Panc1 (cell line): ENCODE measurements at regions not wholly inside any gene's neighbourhood (a gene's known extent, or its start where the extent isn't known, plus 50 kb on each side); places are given as distances from the start of the nearest gene placed in this dataset.

Source experiments
- ATAC-seq: fragments of 200-7000 bp; cut with Tn5 transposase; 2 replicates; pipeline ENCODE4 v1.9.1; 2020; ENCODE audit warnings: mild to moderate bottlenecking, moderate library complexity
- BruUV-seq: library from RNA; stranded (reverse); fragments of 400-500 nt; replicated peaks from 2 replicates; lab custom pipeline; 2021; lab: Mats Ljungman, UMichigan
- CTCF ChIA-PET: fragments of 300-600 bp; sonication (Branson Sonifier 250); formaldehyde crosslinking; loops from one replicate; lab custom pipeline; 2022; ENCODE audit warnings: antibody characterized with exemption; lab: Charles Lee
- POLR2A ChIA-PET: fragments of 300-600 bp; sonication (Branson Sonifier 250); formaldehyde crosslinking; loops from one replicate; lab custom pipeline; 2022; ENCODE audit warnings: antibody characterized with exemption; lab: Charles Lee
- DNase-seq: peaks from one replicate; pipeline ENCODE4 v3.0.0-alpha.2; 2010; ENCODE audit warnings: low read depth, low spot score
- H3K27ac ChIP-seq: 2 replicates; pipeline ENCODE4 v1.5.1; 2011; ENCODE audit warnings: mild to moderate bottlenecking, low read length, inconsistent platforms
- H3K27me3 ChIP-seq: fragments of 200-500 bp; sonication (Bioruptor generic); 2 replicates; pipeline ENCODE4 v1.6.0; 2014; ENCODE audit warnings: low read length, inconsistent platforms; ENCODE audit not compliant: control insufficient read depth, insufficient read depth
- H3K36me3 ChIP-seq: fragments of 200-500 bp; sonication (Bioruptor generic); 2 replicates; pipeline ENCODE4 v1.5.1; 2014; ENCODE audit warnings: inconsistent platforms, mild to moderate bottlenecking, low read length, moderate library complexity; ENCODE audit not compliant: control insufficient read depth, insufficient read depth
- H3K4me1 ChIP-seq: 2 replicates; pipeline ENCODE4 v1.5.1; 2011; ENCODE audit warnings: inconsistent platforms, mild to moderate bottlenecking, low read length, moderate library complexity; ENCODE audit not compliant: control insufficient read depth, insufficient read depth
- H3K4me3 ChIP-seq, 2 experiments: 2 replicates each; pipeline ENCODE4 v1.5.1; 2011 to 2012; ENCODE audit warnings: low read depth in 2 of 2, low read length in 2 of 2, mild to moderate bottlenecking in 2 of 2, inconsistent platforms in 1 of 2, moderate library complexity in 1 of 2
- H3K9me3 ChIP-seq: fragments of 200-500 bp; sonication (Bioruptor generic); 2 replicates; pipeline ENCODE4 v1.5.1; 2014; ENCODE audit warnings: low read depth, mild to moderate bottlenecking, inconsistent platforms, low read length, moderate library complexity; ENCODE audit not compliant: control insufficient read depth, insufficient read depth
- POLR2AphosphoS5 ChIP-seq: IDR thresholded peaks from 2 replicates; pipeline ENCODE4 v1.6.1; 2012; ENCODE audit warnings: mild to moderate bottlenecking, low read depth, low read length, moderate library complexity
- SIN3A ChIP-seq: IDR thresholded peaks from 2 replicates; pipeline ENCODE4 v1.6.1; 2012; ENCODE audit warnings: low read depth, mild to moderate bottlenecking, low read length, moderate library complexity, borderline replicate concordance; ENCODE audit not compliant: insufficient read depth
- TCF7L2 ChIP-seq: IDR thresholded peaks from 2 replicates; pipeline ENCODE4 v1.6.1; 2011; ENCODE audit warnings: mild to moderate bottlenecking, low read depth, low read length, inconsistent platforms
- in situ Hi-C: cut with HindIII; loops from 2 replicates; pipeline ENCODE4 v1.10.0; 2016; ENCODE audit warnings: low sequenced_read_pairs, low pct_unique_long_range_greater_than_20kb
- intact Hi-C: fragments of 100-400 bp; cut with micrococcal nuclease; formaldehyde crosslinking; loops from one replicate; pipeline ENCODE4 v1.10.0; 2022; ENCODE audit not compliant: unreplicated experiment
- TF ChIP-seq, protein P1 (sequence below), 2 experiments: IDR thresholded peaks; 2 replicates each; pipeline ENCODE4 v1.6.1; 2011 to 2012; ENCODE audit warnings: low read depth in 2 of 2, control low read depth in 1 of 2, low read length in 1 of 2, mild to moderate bottlenecking in 1 of 2, moderate library complexity in 1 of 2; ENCODE audit not compliant: insufficient read depth in 1 of 2
- TF ChIP-seq, protein P2 (sequence below): fragments of 450-650 bp; IDR thresholded peaks from 2 replicates; pipeline ENCODE4 v1.5.1; 2017; ENCODE audit warnings: mild to moderate bottlenecking

DNA sequence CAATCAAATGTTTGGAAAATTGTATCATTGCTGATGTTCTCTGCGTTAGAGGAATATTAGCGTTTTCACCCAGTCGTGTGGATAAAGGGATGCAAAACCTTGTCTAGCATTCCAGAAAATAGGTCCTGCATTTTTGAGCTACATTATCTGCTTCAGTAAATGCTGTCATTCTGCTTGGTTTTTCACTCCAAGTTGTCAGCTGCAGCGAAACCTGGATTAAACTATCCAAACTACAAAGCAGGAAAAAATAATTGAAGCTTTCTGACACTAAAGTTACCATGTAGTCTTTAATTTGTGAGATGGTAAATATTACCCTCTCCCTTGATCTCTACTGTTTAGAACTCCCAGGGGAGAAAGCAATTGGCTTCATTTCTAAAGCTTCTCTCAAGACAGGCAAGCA is 1795.5 kb upstream of the PRR20A start:
- Histone ChIP-seq H3K4me1 (no peaks in the 10 kb centered on the region), H3K27ac (no peak overlapping the region), H3K27me3 (no peaks in the 10 kb centered on the region), H3K9me3 (no peaks in the 10 kb centered on the region), H3K4me3 (no peak overlapping the region), H3K36me3 (no peaks in the 10 kb centered on the region)
- POLR2A ChIA-PET: no interaction called here
- no peak for TF ChIP-seq POLR2AphosphoS5
- TF ChIP-seq SIN3A: no peak
- TF ChIP-seq, protein P1, sequence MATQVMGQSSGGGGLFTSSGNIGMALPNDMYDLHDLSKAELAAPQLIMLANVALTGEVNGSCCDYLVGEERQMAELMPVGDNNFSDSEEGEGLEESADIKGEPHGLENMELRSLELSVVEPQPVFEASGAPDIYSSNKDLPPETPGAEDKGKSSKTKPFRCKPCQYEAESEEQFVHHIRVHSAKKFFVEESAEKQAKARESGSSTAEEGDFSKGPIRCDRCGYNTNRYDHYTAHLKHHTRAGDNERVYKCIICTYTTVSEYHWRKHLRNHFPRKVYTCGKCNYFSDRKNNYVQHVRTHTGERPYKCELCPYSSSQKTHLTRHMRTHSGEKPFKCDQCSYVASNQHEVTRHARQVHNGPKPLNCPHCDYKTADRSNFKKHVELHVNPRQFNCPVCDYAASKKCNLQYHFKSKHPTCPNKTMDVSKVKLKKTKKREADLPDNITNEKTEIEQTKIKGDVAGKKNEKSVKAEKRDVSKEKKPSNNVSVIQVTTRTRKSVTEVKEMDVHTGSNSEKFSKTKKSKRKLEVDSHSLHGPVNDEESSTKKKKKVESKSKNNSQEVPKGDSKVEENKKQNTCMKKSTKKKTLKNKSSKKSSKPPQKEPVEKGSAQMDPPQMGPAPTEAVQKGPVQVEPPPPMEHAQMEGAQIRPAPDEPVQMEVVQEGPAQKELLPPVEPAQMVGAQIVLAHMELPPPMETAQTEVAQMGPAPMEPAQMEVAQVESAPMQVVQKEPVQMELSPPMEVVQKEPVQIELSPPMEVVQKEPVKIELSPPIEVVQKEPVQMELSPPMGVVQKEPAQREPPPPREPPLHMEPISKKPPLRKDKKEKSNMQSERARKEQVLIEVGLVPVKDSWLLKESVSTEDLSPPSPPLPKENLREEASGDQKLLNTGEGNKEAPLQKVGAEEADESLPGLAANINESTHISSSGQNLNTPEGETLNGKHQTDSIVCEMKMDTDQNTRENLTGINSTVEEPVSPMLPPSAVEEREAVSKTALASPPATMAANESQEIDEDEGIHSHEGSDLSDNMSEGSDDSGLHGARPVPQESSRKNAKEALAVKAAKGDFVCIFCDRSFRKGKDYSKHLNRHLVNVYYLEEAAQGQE (IDR thresholded peaks at IDR 0.05; ENCODE audit: insufficient read depth in 1 of 2, low read depth in 2 of 2, low read length in 1 of 2): no peak
- no peak for TF ChIP-seq TCF7L2
- intact Hi-C loops: no loop called here
- DNase-seq: no peak
- in situ Hi-C loops: no loop called here
- no TSS peak for BruUV-seq
- no peak for ATAC-seq
- CTCF ChIA-PET: no interaction called here

DNA sequence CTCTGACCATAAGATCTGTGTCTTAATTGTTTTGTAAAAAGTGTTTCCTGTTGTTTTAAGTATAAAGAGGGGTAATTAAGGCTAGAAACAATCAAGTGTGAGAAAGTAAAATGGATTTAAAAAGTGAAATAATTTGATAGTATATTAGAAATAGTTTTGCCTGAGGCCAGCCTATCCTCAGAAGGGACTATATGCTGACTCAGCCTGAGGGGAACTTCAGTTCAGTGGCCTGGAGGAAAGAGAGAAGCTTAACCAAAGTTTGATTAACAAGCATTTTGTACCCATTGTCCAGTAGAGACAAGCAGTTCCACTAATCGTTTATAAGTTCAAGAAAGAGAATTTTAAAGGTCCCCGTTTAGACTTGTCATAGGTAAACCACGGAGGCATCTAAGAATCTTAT is 1793.2 kb upstream of the PRR20A start:
- H3K4me3 ChIP-seq: no peak overlapping the region
- no peaks in the 10 kb centered on the region for H3K27me3 ChIP-seq
- H3K4me1 ChIP-seq: no peaks in the 10 kb centered on the region
- no peak for DNase-seq
- H3K9me3 ChIP-seq: no peaks in the 10 kb centered on the region
- TF ChIP-seq, protein P1 (IDR thresholded peaks at IDR 0.05; ENCODE audit: insufficient read depth in 1 of 2, low read depth in 2 of 2, low read length in 1 of 2): no peak
- TF ChIP-seq TCF7L2: no peak
- TF ChIP-seq, protein P2, sequence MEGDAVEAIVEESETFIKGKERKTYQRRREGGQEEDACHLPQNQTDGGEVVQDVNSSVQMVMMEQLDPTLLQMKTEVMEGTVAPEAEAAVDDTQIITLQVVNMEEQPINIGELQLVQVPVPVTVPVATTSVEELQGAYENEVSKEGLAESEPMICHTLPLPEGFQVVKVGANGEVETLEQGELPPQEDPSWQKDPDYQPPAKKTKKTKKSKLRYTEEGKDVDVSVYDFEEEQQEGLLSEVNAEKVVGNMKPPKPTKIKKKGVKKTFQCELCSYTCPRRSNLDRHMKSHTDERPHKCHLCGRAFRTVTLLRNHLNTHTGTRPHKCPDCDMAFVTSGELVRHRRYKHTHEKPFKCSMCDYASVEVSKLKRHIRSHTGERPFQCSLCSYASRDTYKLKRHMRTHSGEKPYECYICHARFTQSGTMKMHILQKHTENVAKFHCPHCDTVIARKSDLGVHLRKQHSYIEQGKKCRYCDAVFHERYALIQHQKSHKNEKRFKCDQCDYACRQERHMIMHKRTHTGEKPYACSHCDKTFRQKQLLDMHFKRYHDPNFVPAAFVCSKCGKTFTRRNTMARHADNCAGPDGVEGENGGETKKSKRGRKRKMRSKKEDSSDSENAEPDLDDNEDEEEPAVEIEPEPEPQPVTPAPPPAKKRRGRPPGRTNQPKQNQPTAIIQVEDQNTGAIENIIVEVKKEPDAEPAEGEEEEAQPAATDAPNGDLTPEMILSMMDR: no peak
- no peak for TF ChIP-seq SIN3A
- no peak for TF ChIP-seq POLR2AphosphoS5
- intact Hi-C loops (no loop called here), in situ Hi-C loops (no loop called here)
- no peak overlapping the region for H3K27ac ChIP-seq
- BruUV-seq: no TSS peak
- ATAC-seq: no peak
- H3K36me3 ChIP-seq: no peaks in the 10 kb centered on the region
- ChIA-PET POLR2A (no interaction called here), CTCF (no interaction called here)
